Tibial artery (tissue), 4 donors: ENCODE measurements at regions not wholly inside any gene's neighbourhood (a gene's known extent, or its start where the extent isn't known, plus 50 kb on each side); places are given as distances from the start of the nearest gene placed in this dataset.
"Not testable (repeated sequence)": the region's sequence is repeated elsewhere in the genome, so short reads cannot be mapped to it uniquely, and the experiment has no call there.

ENCODE experiments used
- DNase-seq, 2 donors: peaks; one replicate each; pipeline ENCODE4 v3.0.0-alpha.2; 2019
- H3K27ac ChIP-seq, 2 donors: fragments of 200-600 bp; sonication (generic) in 1 of 2; 1 replicate in 1 of 2; 2 replicates in 1 of 2; pipeline ENCODE4 v1.5.1; 2018 to 2019; ENCODE audit warnings: mild to moderate bottlenecking in 1 of 2
- H3K27me3 ChIP-seq, 2 donors: fragments of 200-600 bp; sonication (generic) in 1 of 2; one replicate each; pipeline versions ENCODE4 v1.5.1 to v1.6.0; 2016 to 2019
- H3K36me3 ChIP-seq, 3 donors: fragments of 200-600 bp; sonication (generic) in 2 of 3; one replicate each; pipeline ENCODE4 v1.5.1; 2016 to 2019; ENCODE audit warnings: mild to moderate bottlenecking in 2 of 3
- H3K4me1 ChIP-seq, 4 donors: fragments of 200-600 bp; sonication (generic) in 2 of 4; 1 replicate in 3 of 4; 2 replicates in 1 of 4; pipeline ENCODE4 v1.5.1; 2016 to 2019
- H3K4me3 ChIP-seq, 2 donors: fragments of 200-600 bp; sonication (generic) in 1 of 2; 1 replicate in 1 of 2; 2 replicates in 1 of 2; pipeline ENCODE4 v1.5.1; 2018 to 2019; ENCODE audit warnings: mild to moderate bottlenecking in 2 of 2
- H3K9me3 ChIP-seq, 3 donors: fragments of 200-600 bp; sonication (generic) in 1 of 3; one replicate each; pipeline ENCODE4 v1.5.1; 2016 to 2019
- CTCF ChIP-seq, 2 experiments: fragments of 200-600 bp in 1 of 2; fragments of 450-650 bp in 1 of 2; IDR thresholded peaks; one replicate each; pipeline ENCODE4 v1.5.1; 2017 to 2019; ENCODE audit warnings: antibody characterized with exemption in 2 of 2, mild to moderate bottlenecking in 1 of 2, moderate library complexity in 1 of 2
- intact Hi-C: fragments of 100-400 bp; cut with DNase I; formaldehyde crosslinking; loops from one replicate; pipeline ENCODE4 v1.15.0; 2023; ENCODE audit warnings: low total_unique reads

- Histone ChIP-seq H3K4me1 (no peaks in the 10 kb centered on the region), H3K9me3 (no peaks in the 10 kb centered on the region), H3K27ac (no peak overlapping the region), H3K4me3 (no peak overlapping the region), H3K27me3 (no peaks in the 10 kb centered on the region), H3K36me3 (no peaks in the 10 kb centered on the region)
- intact Hi-C loops, result no loop called here
- no peak for DNase-seq
- TF ChIP-seq CTCF (IDR thresholded peaks at IDR 0.05), result no peak
Observed at GRCh38 chr5:118139361-118139760, 849.0 kb downstream of the DTWD2 start.

- no peaks in the 10 kb centered on the region for H3K27me3 ChIP-seq
- TF ChIP-seq CTCF (IDR thresholded peaks at IDR 0.05), result no peak
- intact Hi-C loops, result no loop called here
- H3K9me3 ChIP-seq, result no peaks in the 10 kb centered on the region
- H3K36me3 ChIP-seq, result no peaks in the 10 kb centered on the region
- H3K4me3 ChIP-seq, result no peak overlapping the region
- H3K27ac ChIP-seq, result no peak overlapping the region
- H3K4me1 ChIP-seq, result no peaks in the 10 kb centered on the region
- DNase-seq, result no peak
Observed at GRCh38 chr5:118126159-118126558, 862.2 kb downstream of the DTWD2 start.

DNA sequence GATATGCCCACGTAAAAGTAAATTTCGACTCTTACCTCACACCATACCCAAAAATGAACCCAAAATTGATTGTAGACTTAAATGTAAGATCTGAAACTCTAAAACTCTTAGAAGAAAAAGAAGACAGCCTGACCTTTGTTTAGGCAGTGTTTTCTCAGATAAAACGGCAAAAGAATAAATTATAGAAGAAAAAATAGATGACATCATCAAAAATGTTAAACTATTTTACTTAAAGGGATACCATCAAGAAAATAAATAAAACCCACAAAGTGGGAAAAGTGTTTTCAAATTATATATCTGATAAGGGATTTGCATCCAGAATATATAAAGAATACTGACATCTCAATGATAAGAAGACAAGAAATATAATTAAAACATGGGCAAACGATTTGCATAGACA lies 862.7 kb downstream of the DTWD2 start:
- Histone ChIP-seq H3K4me3 (no peak overlapping the region), H3K27me3 (no peaks in the 10 kb centered on the region), H3K4me1 (no peaks in the 10 kb centered on the region), H3K36me3 (no peaks in the 10 kb centered on the region), H3K27ac (no peak overlapping the region), H3K9me3 (no peaks in the 10 kb centered on the region)
- TF ChIP-seq CTCF (IDR thresholded peaks at IDR 0.05), result no peak
- no peak for DNase-seq
- intact Hi-C loops, result no loop called here

DNA sequence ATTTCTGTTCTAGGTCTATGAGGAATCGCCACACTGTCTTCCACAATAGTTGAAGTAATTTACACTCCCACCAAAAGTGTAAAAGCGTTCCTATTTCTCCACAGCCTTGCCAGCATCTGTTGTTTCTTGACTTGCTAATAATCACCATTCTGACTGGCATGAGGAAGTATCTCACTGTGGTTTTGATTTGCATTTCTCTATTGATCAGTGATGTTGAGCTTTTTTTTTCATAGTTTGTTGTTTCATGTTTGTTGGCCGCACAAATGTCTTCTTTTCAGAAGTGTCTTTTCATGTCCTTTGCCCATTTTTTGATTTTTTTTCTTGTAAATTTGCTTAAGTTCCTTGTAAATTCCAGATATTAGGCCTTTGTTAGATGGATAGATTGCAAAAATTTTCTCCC lies 867.1 kb downstream of the DTWD2 start:
- no peaks in the 10 kb centered on the region for H3K9me3 ChIP-seq
- no peak for TF ChIP-seq CTCF (IDR thresholded peaks at IDR 0.05)
- H3K27me3 ChIP-seq, result no peaks in the 10 kb centered on the region
- DNase-seq, result no peak
- H3K27ac ChIP-seq, result no peak overlapping the region
- intact Hi-C loops, result no loop called here
- H3K36me3 ChIP-seq, result no peaks in the 10 kb centered on the region
- H3K4me3 ChIP-seq, result no peak overlapping the region
- H3K4me1 ChIP-seq, result no peaks in the 10 kb centered on the region

DNA sequence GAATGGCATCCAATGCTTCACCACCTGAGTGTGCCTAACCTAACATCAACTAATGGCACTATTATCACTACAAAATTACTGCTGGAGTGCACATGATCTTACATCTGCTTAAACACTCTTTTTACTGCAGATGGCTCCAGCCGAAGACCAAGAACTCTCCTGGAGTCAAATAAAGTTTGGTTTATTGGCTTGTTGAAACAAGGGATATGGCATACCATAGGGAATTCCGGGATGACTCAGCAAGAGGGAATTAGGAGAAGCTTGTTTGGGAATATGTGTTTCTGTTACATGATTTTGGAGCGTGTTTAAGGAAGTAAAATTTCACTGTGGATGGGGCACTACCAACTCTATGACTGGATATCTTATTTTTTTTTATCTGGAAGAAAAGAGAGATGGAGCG lies 872.6 kb downstream of the DTWD2 start:
- Histone ChIP-seq H3K36me3 (no peaks in the 10 kb centered on the region), H3K4me3 (no peak overlapping the region), H3K9me3 (no peaks in the 10 kb centered on the region), H3K4me1 (no peaks in the 10 kb centered on the region), H3K27ac (no peak overlapping the region), H3K27me3 (no peaks in the 10 kb centered on the region)
- TF ChIP-seq CTCF (IDR thresholded peaks at IDR 0.05), result no peak
- intact Hi-C loops, result no loop called here
- DNase-seq, result no peak

DNA sequence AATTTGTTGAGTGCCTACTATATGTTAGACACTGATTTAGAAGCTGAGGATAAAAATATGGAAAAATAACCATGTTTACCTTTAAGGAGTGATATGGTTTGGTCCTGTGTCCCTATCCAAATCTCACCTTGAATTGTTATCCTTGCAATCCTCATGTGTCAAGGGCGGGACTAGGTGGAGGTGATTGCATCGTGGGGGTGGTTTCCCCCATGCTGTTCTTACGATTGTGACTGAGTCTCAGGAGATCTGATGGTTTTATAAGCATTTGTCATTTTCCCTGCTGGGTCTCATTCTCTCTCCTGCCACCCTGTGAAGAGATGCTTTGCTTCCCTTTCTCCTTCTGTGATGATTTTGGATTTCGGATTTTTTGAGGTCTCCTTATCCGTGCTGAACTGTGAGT lies 876.4 kb downstream of the DTWD2 start:
- no peak for DNase-seq
- no peaks in the 10 kb centered on the region for H3K9me3 ChIP-seq
- no peaks in the 10 kb centered on the region for H3K36me3 ChIP-seq
- no peak overlapping the region for H3K27ac ChIP-seq
- intact Hi-C loops, result no loop called here
- no peaks in the 10 kb centered on the region for H3K27me3 ChIP-seq
- TF ChIP-seq CTCF (IDR thresholded peaks at IDR 0.05), result no peak
- no peak overlapping the region for H3K4me3 ChIP-seq
- H3K4me1 ChIP-seq, result no peaks in the 10 kb centered on the region

DNA sequence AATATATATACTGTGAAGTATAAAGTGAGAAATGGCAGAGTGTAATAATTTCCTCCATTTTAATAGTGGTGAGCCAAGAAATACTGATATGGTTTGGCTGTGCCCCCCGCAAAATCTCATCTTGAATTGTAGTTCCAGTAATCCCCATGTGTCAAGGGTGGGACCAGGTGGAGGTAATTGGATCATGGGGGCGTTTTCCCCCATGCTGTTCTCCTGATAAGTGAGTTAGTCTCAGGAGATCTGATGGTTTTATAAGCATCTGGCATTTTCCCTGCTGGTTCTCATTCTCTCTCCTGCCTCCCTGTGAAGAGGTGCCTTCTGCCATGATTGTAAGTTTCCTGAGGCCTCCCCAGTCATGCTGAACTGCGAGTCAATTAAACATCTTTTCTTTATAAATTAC lies 881.1 kb downstream of the DTWD2 start:
- H3K27me3 ChIP-seq, intact Hi-C loops, H3K4me3 ChIP-seq, H3K9me3 ChIP-seq, H3K4me1 ChIP-seq, DNase-seq, H3K36me3 ChIP-seq, H3K27ac ChIP-seq: not testable (repeated sequence)
